Heart left ventricle (tissue), 13 donors: ENCODE measurements at regions not wholly inside any gene's neighbourhood (a gene's known extent, or its start where the extent isn't known, plus 50 kb on each side); places are given as distances from the start of the nearest gene placed in this dataset.

Experiments
- CTCF ChIP-seq, 12 donors: fragments of 200-600 bp; sonication (generic) in 4 of 12; IDR thresholded peaks; one replicate each; pipeline versions ENCODE4 v1.5.0 to v1.8.0; 2018 to 2022; ENCODE audit warnings: antibody characterized with exemption in 12 of 12, mild to moderate bottlenecking in 5 of 12
- POLR2A ChIP-seq, 2 donors: fragments of 450-650 bp; IDR thresholded peaks; one replicate each; pipeline ENCODE4 v1.6.1; 2017; ENCODE audit warnings: antibody characterized with exemption in 2 of 2, mild to moderate bottlenecking in 2 of 2, moderate library complexity in 2 of 2
- donor health status: ischemic (EF 13 %, LVEDD 7.1; RV severe dilation, severe dysfunction).
- donor health status: DM: no; HTN: yes; CAD: no.
- donor health status: DM: no; HTN: no; CAD: no.
- donor health status: ischemic (EF 25% LVEDD 6.9; RV normal size, moderate dysfunction).
- donor health status: ischemic (EF 25% LVEDD 5.7; RV mildly dilated, moderate dysfunction).
- donor health status: ischemic (EF 35%, LVEDD 5.7; RV mildly dilated, moderate dysfunction).
- donor health status: nonischemic (EF 11% LVEDD 7.7; RV severe dilation, severe dysfunction).
- donor health status: DM: yes; HTN: yes; CAD: no.
- donor health status: PGD.
- donor health status: ischemic (EF 29% LVEDD 5.4; RV normal size, mild dysfunction).
- donor health status: nonischemic (EF 23%, LVEDD 6.1; RV moderate dilation, normal function).

- no peak for TF ChIP-seq CTCF (IDR thresholded peaks at IDR 0.05)
- TF ChIP-seq POLR2A (IDR thresholded peaks at IDR 0.05), result no peak
Measured at GRCh38 chr3:55191911-55192775, 264.3 kb upstream of the LRTM1 start.
